IMR-90 (cell line): ENCODE measurements at regions not wholly inside any gene's neighbourhood (a gene's known extent, or its start where the extent isn't known, plus 50 kb on each side); places are given as distances from the start of the nearest gene placed in this dataset.

ENCODE experiments used
- ATAC-seq: fragments of 200-7000 bp; cut with Tn5 transposase; 2 replicates; pipeline ENCODE4 v1.9.1; 2020; ENCODE audit warnings: low read depth, mild to moderate bottlenecking, moderate library complexity
- BruUV-seq: library from RNA; stranded (reverse); fragments of 400-500 nt; replicated peaks from 2 replicates; lab custom pipeline; 2021; lab: Mats Ljungman, UMichigan
- CTCF ChIA-PET: fragments of 300-600 bp; formaldehyde crosslinking; extraction: SDS; loops from one replicate; lab custom pipeline; 2021; ENCODE audit warnings: antibody characterized with exemption; lab: Yijun Ruan, JAX
- POLR2A ChIA-PET: fragments of 300-600 bp; sonication (Branson Sonifier 250); formaldehyde crosslinking; loops from one replicate; lab custom pipeline; 2022; ENCODE audit warnings: antibody characterized with exemption; ENCODE audit not compliant: unreplicated experiment; lab: Charles Lee
- DNase-seq: peaks from one replicate; pipeline ENCODE4 v3.0.0; 2013
- H2AFZ ChIP-seq: replicated peaks from 2 replicates; pipeline ENCODE3; 2013; ENCODE audit warnings: low read length, mild to moderate bottlenecking; ENCODE audit not compliant: poor library complexity
- H2AK5ac ChIP-seq: 2 replicates; pipeline ENCODE4 v1.6.1; 2013; ENCODE audit warnings: low read depth, low read length, inconsistent platforms
- H2AK9ac ChIP-seq: replicated peaks from 2 replicates; pipeline ENCODE3; 2013; ENCODE audit warnings: mild to moderate bottlenecking, low read depth, low read length, moderate library complexity; ENCODE audit not compliant: poor library complexity
- H2BK120ac ChIP-seq: 2 replicates; pipeline ENCODE4 v1.6.1; 2013; ENCODE audit warnings: low read depth, low read length, inconsistent platforms
- H2BK15ac ChIP-seq: 3 replicates; pipeline ENCODE4 v1.6.1; 2013; ENCODE audit warnings: low read depth, low read length, inconsistent platforms
- H2BK20ac ChIP-seq: 2 replicates; pipeline ENCODE4 v1.6.1; 2013; ENCODE audit warnings: low read depth, mild to moderate bottlenecking, inconsistent platforms, low read length, moderate library complexity
- H2BK5ac ChIP-seq: 2 replicates; pipeline ENCODE4 v1.6.1; 2013; ENCODE audit warnings: mild to moderate bottlenecking, low read depth, low read length, inconsistent platforms; ENCODE audit not compliant: poor library complexity, severe bottlenecking
- H3K14ac ChIP-seq: replicated peaks from 2 replicates; pipeline ENCODE4 v1.6.1; 2013; ENCODE audit warnings: low read depth, low read length, inconsistent platforms
- H3K18ac ChIP-seq: 2 replicates; pipeline ENCODE4 v1.6.1; 2013; ENCODE audit warnings: low read depth, low read length, control low read depth
- H3K23ac ChIP-seq: 2 replicates; pipeline ENCODE4 v1.6.1; 2013; ENCODE audit warnings: low read depth, low read length, inconsistent platforms
- H3K27ac ChIP-seq: 2 replicates; pipeline ENCODE4 v1.5.1; 2013; ENCODE audit warnings: mild to moderate bottlenecking, control low read depth, low read length; ENCODE audit not compliant: insufficient read depth
- H3K27me3 ChIP-seq: 2 replicates; pipeline ENCODE4 v1.6.1; 2013; ENCODE audit warnings: low read length; ENCODE audit not compliant: control insufficient read depth, insufficient read depth
- H3K36me3 ChIP-seq: 2 replicates; pipeline ENCODE4 v1.6.1; 2013; ENCODE audit warnings: low read length, mixed read lengths; ENCODE audit not compliant: control insufficient read depth, insufficient read depth
- H3K4ac ChIP-seq: 2 replicates; pipeline ENCODE4 v1.6.1; 2013; ENCODE audit warnings: low read depth, low read length, inconsistent platforms
- H3K4me1 ChIP-seq: 2 replicates; pipeline ENCODE4 v1.6.1; 2013; ENCODE audit warnings: low read length, mixed read lengths; ENCODE audit not compliant: control insufficient read depth, insufficient read depth
- H3K4me2 ChIP-seq: 2 replicates; pipeline ENCODE4 v1.6.1; 2013; ENCODE audit warnings: low read depth, mild to moderate bottlenecking, control low read depth, low read length, moderate library complexity
- H3K4me3 ChIP-seq: 2 replicates; pipeline ENCODE4 v1.5.1; 2013; ENCODE audit warnings: low read depth, mild to moderate bottlenecking, control low read depth, low read length, moderate library complexity; ENCODE audit not compliant: insufficient read depth
- H3K56ac ChIP-seq: 2 replicates; pipeline ENCODE4 v1.6.1; 2013; ENCODE audit warnings: low read length, inconsistent platforms; ENCODE audit not compliant: insufficient read depth; ENCODE audit errors: extremely low read depth
- H3K79me1 ChIP-seq, 2 experiments: 2 replicates each; pipeline ENCODE4 v1.6.1; 2013; ENCODE audit warnings: low read length in 2 of 2, inconsistent platforms in 1 of 2, low read depth in 1 of 2
- H3K9ac ChIP-seq: 2 replicates; pipeline ENCODE4 v1.6.1; 2013; ENCODE audit warnings: low read depth, low read length, control low read depth
- H3K9me1 ChIP-seq: 2 replicates; pipeline ENCODE4 v1.6.1; 2013; ENCODE audit warnings: low read length, inconsistent platforms; ENCODE audit not compliant: insufficient read depth
- H3K9me3 ChIP-seq: 2 replicates; pipeline ENCODE4 v1.6.1; 2013; ENCODE audit warnings: low read length; ENCODE audit not compliant: control insufficient read depth, insufficient read depth
- H4K20me1 ChIP-seq: 2 replicates; pipeline ENCODE4 v1.6.1; 2013; ENCODE audit warnings: low read length, inconsistent platforms; ENCODE audit not compliant: insufficient read depth
- H4K5ac ChIP-seq: 2 replicates; pipeline ENCODE4 v1.6.1; 2013; ENCODE audit warnings: mild to moderate bottlenecking, low read depth, low read length, control low read depth
- H4K8ac ChIP-seq, 2 experiments: 2 replicates each; pipeline ENCODE4 v1.6.1; 2013; ENCODE audit warnings: low read depth in 2 of 2, low read length in 2 of 2, control low read depth in 1 of 2, inconsistent platforms in 1 of 2
- H4K91ac ChIP-seq: 2 replicates; pipeline ENCODE4 v1.6.1; 2013; ENCODE audit warnings: low read depth, low read length, inconsistent platforms; ENCODE audit not compliant: insufficient read depth
- CHD1 ChIP-seq: IDR thresholded peaks from 2 replicates; pipeline ENCODE4 v1.6.1; 2012; ENCODE audit warnings: low read depth, low read length, improper control_type of control experiment
- ELK1 ChIP-seq: fragments of 150-350 bp; IDR thresholded peaks from 2 replicates; pipeline ENCODE4 v1.6.1; 2016; ENCODE audit warnings: low read depth, mild to moderate bottlenecking, low read length, moderate library complexity, borderline replicate concordance
- MAFK ChIP-seq: IDR thresholded peaks from 2 replicates; pipeline ENCODE4 v1.6.1; 2012; ENCODE audit warnings: low read depth, low read length, improper control_type of control experiment
- NFE2L2 ChIP-seq: fragments of 150-350 bp; IDR thresholded peaks from 2 replicates; pipeline ENCODE4 v1.6.1; 2016; ENCODE audit warnings: low read depth, mild to moderate bottlenecking, low read length
- SMC3 ChIP-seq: fragments of 150-350 bp; IDR thresholded peaks from 2 replicates; pipeline ENCODE4 v1.6.1; 2016; ENCODE audit warnings: low read depth, mild to moderate bottlenecking, antibody characterized with exemption, low read length, moderate library complexity
- whole genome bisulfite sequencing, 2 experiments: methylation state at CpG; one replicate each; pipeline versions ENCODE4 v1.1.5 to v1.1.7; 2013; ENCODE audit warnings: missing lambda C conversion rate in 2 of 2; ENCODE audit not compliant: insufficient read length in 1 of 2; ENCODE audit errors: extremely low coverage in 2 of 2; 5-methylcytosine and 5-hydroxymethylcytosine counted together
- dilution Hi-C: fragments of 300-500 bp; cut with HindIII; formaldehyde crosslinking; loops from one replicate; pipeline ENCODE4 v1.14.3; 2018; ENCODE audit warnings: low sequenced_read_pairs; ENCODE audit not compliant: unreplicated experiment
- in situ Hi-C: fragments of 300-500 bp; cut with MboI; formaldehyde crosslinking; loops from 3 replicates; pipeline ENCODE4 v1.14.3; 2019; ENCODE audit warnings: low sequenced_read_pairs, inconsistent platforms, mixed read lengths
- intact Hi-C: fragments of 100-400 bp; cut with micrococcal nuclease; formaldehyde crosslinking; loops from 2 replicates; pipeline ENCODE4 v1.10.0; 2022

GRCh38 chr1:17920881-17921640, 165.9 kb downstream of the ACTL8 start:
- POLR2A ChIA-PET, result no interaction called here
- Histone ChIP-seq H3K4me2 (no peak overlapping the region), H2BK5ac (no peak overlapping the region), H3K18ac (no peak overlapping the region), H2BK20ac (no peak overlapping the region), H3K23ac (no peak overlapping the region), H3K4me1 (no peaks in the 10 kb centered on the region), H3K79me1 (no peaks in the 10 kb centered on the region), H3K4me3 (no peak overlapping the region), H3K9ac (no peak overlapping the region), H2AFZ (no peak overlapping the region), H3K36me3 (no peaks in the 10 kb centered on the region), H3K4ac (no peak overlapping the region), H3K56ac (no peak overlapping the region), H2AK5ac (no peak overlapping the region), H4K91ac (no peak overlapping the region), H3K9me1 (no peaks in the 10 kb centered on the region), H2BK120ac (no peak overlapping the region), H2AK9ac (no peak overlapping the region), H3K27me3 (peaks cover 12% of the 10 kb centered on the region; the same call in 1 of the 2 replicates), H3K9me3 (no peaks in the 10 kb centered on the region), H2BK15ac (no peak overlapping the region), H4K5ac (no peak overlapping the region), H3K27ac (no peak overlapping the region), H4K8ac (no peak overlapping the region), H4K20me1 (no peaks in the 10 kb centered on the region), H3K14ac (no peak overlapping the region)
- in situ Hi-C loops (no loop called here), intact Hi-C loops (loop anchor here (5.0 kb wide), 1 partner anchor 656 kb away; no protein-coding TSS in a partner anchor), dilution Hi-C loops (no loop called here)
- CTCF ChIA-PET, result no interaction called here
- ATAC-seq (no peak), DNase-seq (no peak)
- BruUV-seq, result no TSS peak
- TF ChIP-seq CHD1 (no peak), ELK1 (no peak), NFE2L2 (no peak), MAFK (no peak), SMC3 (no peak)
- WGBS, 2 experiments, result 80% methylated on average over 1 of the region's 9 CpGs; no CpG with 5 or more reads in 1 of the 2 experiments
